PC-9 (cell line): ENCODE measurements at regions not wholly inside any gene's neighbourhood (a gene's known extent, or its start where the extent isn't known, plus 50 kb on each side); places are given as distances from the start of the nearest gene placed in this dataset.

Experiments used
- CTCF ChIP-seq: fragments of 200-600 bp; sonication (generic); conservative IDR thresholded peaks from 2 replicates; pipeline ENCODE4 v1.6.1; 2017; ENCODE audit warnings: mixed run types, antibody characterized with exemption, mild to moderate bottlenecking, moderate library complexity
- EZH2 ChIP-seq: fragments of 200-600 bp; sonication (generic); IDR thresholded peaks from 2 replicates; pipeline ENCODE4 v1.8.0; 2017; ENCODE audit warnings: antibody characterized with exemption, low read depth

- TF ChIP-seq CTCF (no peak), EZH2 (no peak)
These were observed 1012.7 kb downstream of the ADGRL2 start for GRCh38 chr1:82813386-82813785.
